ENCODE measurements at regions not wholly inside any gene's neighbourhood (a gene's known extent, or its start where the extent isn't known, plus 50 kb on each side); places are given as distances from the start of the nearest gene placed in this dataset.

GRCh38 chr6:11429577-11429976, 108.0 kb upstream of the TMEM170B start:
- TF ChIP-seq CTCF (conservative IDR thresholded peaks at IDR 0.05; ENCODE audit: low read depth, low read length) (no peak), MXI1 (IDR thresholded peaks at IDR 0.05; ENCODE audit: borderline replicate concordance, low read depth, low read length) (no peak), MAZ (IDR thresholded peaks at IDR 0.05; ENCODE audit: borderline replicate concordance, low read depth, low read length) (no peak), POLR2A (IDR thresholded peaks at IDR 0.05; ENCODE audit: low read depth, low read length) (no peak), USF2 (IDR thresholded peaks at IDR 0.05; ENCODE audit: low read depth, low read length) (no peak), RFX5 (IDR thresholded peaks at IDR 0.05; ENCODE audit: low read depth, low read length) (no peak), CHD1 (IDR thresholded peaks at IDR 0.05; ENCODE audit: low read depth, low read length) (no peak), RAD21 (IDR thresholded peaks at IDR 0.05; ENCODE audit: low read length) (no peak)
